ENCODE measurements at regions not wholly inside any gene's neighbourhood (a gene's known extent, or its start where the extent isn't known, plus 50 kb on each side); places are given as distances from the start of the nearest gene placed in this dataset.

- TF ChIP-seq POLR2AphosphoS5 (IDR thresholded peaks at IDR 0.05; ENCODE audit: low read depth, low read length) (no peak), TAF1 (IDR thresholded peaks at IDR 0.05; ENCODE audit: borderline replicate concordance, low read depth, low read length) (no peak)
Measured at GRCh38 chr10:118115701-118116100, 69.0 kb upstream of the RAB11FIP2 start.
